ENCODE measurements at regions not wholly inside any gene's neighbourhood (a gene's known extent, or its start where the extent isn't known, plus 50 kb on each side); places are given as distances from the start of the nearest gene placed in this dataset.

GRCh38 chr5:109524026-109524425 is 114.3 kb upstream of the PJA2 start:
- no peak for TF ChIP-seq CTCF (IDR thresholded peaks at IDR 0.05)
- TF ChIP-seq POLR2A (IDR thresholded peaks at IDR 0.05) = no peak
